ENCODE measurements at regions not wholly inside any gene's neighbourhood (a gene's known extent, or its start where the extent isn't known, plus 50 kb on each side); places are given as distances from the start of the nearest gene placed in this dataset.

- no peak for DNase-seq (ENCODE audit: low spot score)
Measured at GRCh38 chr5:116685069-116685468, 110.4 kb upstream of the SEMA6A start.

DNA sequence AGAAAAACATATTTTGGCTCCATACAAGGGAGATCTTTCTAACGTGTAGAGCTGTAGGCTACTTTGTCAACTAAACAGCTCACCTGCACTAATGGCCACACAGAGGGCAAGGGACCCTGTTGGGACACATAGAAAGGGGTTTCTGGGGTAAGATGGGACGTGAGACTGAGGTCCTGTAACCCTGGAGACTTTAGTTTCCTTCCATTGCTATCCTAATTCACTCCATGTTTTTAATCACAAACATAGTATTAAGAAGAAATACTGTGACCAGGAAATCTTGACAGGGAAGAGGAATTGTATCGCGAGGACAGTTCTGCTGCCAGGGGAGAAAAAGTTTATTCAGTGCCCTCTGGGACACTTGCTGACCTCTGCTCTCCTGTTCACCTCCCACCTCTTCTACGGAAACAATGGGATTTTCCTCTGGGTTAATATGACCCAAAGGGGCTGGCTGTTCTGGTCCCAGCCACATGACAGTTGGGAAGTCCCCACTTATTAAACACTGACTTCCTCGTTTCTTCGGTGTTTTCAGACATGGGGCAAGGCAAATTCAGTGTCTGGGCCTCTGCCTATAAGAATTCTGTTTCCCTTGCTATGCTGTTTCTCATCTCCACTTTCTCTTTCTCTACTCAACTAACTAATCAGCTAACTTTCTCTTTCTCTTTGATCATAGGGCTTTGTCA lies 106.9 kb upstream of the SEMA6A start:
- DNase-seq (ENCODE audit: low spot score), result no peak

- no peak for DNase-seq (ENCODE audit: low spot score)
Measured at GRCh38 chr5:116675626-116675910, 100.9 kb upstream of the SEMA6A start.

GRCh38 chr5:116674881-116675625 lies 100.4 kb upstream of the SEMA6A start:
- no peak for DNase-seq (ENCODE audit: low spot score)

GRCh38 chr5:116673453-116673852 lies 98.8 kb upstream of the SEMA6A start:
- DNase-seq (ENCODE audit: low spot score), result no peak

GRCh38 chr5:116672203-116672602 lies 97.6 kb upstream of the SEMA6A start:
- no peak for DNase-seq (ENCODE audit: low spot score)

GRCh38 chr5:116671211-116671736 lies 96.7 kb upstream of the SEMA6A start:
- no peak for DNase-seq (ENCODE audit: low spot score)

DNA sequence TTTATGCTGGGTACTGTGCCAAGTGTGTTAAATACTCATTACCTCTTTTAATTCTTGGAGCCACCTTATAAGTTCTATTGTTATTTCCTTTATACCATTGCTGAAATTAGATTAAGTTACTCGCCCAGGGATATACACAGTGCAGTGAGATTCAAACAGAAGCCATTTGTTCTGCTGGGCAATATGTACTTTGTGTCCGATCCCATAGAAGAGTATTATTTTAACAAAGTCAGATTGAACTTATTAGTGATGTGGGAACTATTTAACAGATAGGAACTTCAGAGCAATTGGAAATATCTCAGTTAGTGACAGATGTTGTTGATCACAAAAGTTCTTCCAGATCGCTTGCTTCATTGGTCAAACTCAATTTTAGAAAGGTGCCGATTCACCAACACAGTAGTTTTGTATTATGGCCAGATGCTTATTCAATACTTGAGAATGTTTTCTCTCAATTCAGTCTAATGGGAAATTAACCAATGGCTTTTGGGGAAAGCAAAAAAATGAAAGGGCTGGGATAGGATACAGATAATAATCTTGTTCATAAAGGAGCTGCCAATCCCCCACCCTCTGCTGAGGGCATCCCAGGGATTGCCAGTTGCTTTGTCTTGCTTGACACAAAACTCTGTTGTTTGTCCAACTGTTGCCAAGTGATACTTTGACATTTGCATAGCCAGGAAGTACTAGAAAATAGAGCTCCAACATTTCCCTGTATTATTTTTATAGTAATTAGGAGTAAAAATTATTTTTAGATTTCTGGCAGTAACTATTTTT lies 94.8 kb upstream of the SEMA6A start:
- no peak for DNase-seq (ENCODE audit: low spot score)

DNA sequence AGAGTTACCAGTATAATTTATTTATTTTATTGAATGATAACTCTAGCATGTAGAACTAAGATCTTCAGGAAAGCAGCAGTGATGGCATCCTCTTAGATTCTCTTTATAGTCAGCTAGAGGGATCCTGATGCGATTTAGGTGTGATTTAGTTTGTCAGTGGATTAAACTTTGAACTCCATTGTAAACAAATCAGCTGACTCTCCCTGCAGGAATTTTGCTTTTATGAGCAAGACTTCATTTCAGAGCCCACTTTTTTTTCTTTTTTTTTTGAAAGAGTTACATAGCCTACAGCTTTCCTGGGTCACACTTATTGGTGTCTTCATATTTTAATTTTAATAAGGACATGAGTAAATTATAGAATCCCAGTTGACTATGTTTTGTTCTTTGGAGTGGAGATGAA lies 93.8 kb upstream of the SEMA6A start:
- no peak for DNase-seq (ENCODE audit: low spot score)

GRCh38 chr5:116666901-116667300 lies 92.3 kb upstream of the SEMA6A start:
- DNase-seq (ENCODE audit: low spot score), result no peak

DNA sequence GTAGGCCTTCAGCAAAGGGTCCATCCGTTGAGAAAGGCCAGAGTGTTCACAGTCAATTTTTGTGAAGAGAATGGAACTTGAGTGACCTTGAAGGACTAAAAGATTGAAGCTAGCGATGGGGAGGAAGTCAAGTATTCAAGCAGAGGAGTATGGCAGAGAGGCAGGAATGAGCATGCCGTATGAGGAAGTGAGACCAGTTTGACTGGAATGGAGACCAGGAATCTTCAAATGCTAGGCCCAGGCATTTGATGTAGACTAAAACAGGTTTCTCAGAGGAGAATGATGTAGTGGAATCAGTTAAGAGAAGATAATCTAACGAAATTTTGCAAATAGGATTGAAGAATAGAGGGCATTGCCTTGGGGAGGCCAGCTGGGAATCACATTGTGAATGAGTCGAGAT lies 90.4 kb upstream of the SEMA6A start:
- no peak for DNase-seq (ENCODE audit: low spot score)

- no peak for DNase-seq (ENCODE audit: low spot score)
Measured at GRCh38 chr5:116663081-116663480, 88.5 kb upstream of the SEMA6A start.

DNA sequence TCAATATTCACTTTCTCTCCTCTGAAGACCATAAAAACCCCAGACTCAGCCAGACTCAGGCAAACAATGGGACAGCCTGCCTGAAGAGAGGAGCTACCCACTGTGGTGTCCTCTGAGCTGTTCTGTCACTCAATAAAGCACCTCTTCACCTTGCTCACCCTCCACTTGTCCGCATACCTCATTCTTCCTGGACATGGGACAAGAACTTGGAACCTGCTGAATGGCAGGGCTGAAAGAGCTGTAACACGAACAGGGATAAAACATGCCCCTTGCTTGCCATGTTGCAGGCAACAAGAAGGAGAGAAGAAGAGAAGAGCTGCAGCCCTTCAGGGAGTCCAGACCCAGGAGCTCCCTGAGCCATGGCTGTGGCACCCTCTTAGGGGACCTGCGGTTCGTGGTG lies 86.8 kb upstream of the SEMA6A start:
- no peak for DNase-seq (ENCODE audit: low spot score)

- no peak for DNase-seq (ENCODE audit: low spot score)
Measured at GRCh38 chr5:116660929-116661328, 86.3 kb upstream of the SEMA6A start.

DNA sequence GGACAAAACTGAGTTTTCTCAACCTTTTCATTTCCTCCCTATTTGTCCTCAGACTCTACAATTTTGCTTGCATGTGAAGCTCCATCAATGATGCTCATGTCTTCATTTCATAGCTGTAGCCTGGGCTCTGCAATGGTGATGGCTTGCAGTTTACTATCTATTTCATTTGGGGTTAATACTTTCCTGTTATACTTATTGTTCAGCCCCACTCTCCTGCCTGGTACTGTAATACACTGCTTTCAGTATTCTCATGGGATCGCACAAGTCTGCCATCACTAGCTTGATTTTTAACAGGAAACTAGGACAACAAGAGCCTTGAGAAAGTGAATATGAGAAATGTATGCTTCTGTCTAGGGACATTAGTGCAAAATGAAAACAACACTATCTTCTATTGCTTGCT lies 84.2 kb upstream of the SEMA6A start:
- DNase-seq (ENCODE audit: low spot score), result no peak

DNA sequence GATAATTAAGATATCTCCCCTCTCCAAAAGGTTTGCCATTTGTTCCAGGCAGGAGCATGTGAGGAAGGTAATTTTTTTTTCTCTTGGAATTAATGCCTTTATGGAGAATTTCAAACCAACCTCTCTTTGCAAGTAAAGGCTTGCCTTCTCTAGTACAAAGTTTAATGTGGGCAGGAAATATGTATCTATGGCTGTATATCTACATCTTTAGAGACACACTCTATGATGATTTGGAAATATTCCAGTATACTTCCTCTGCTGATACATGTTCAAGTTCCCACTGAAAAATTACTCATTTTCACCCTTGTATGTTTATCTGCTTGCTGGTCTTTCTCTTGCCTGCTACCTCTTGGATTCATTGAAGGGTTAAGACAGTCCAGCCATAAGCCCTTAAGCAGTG lies 83.5 kb upstream of the SEMA6A start:
- DNase-seq (ENCODE audit: low spot score), result no peak

- DNase-seq (ENCODE audit: low spot score), result no peak
Measured at GRCh38 chr5:116655431-116655830, 80.8 kb upstream of the SEMA6A start.

DNA sequence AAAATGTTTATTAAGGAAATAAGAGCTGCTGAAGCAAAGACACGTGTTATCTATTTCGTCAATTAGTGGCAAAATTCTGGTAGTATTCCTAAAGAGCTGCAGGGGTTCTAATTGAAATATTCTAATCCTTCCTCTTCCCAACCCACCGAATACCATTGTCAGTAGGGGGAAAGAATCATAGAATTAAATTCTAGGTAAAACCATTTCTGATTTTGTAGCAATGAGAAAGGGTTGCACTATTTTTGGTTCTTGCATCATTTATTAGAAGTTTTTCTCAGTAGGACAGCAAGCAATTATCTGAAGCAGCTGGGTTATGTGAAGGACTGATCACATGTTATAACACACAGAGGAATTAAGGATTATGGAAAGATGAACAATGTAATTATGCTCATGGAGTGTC lies 80.3 kb upstream of the SEMA6A start:
- no peak for DNase-seq (ENCODE audit: low spot score)

GRCh38 chr5:116652903-116653302 lies 78.3 kb upstream of the SEMA6A start:
- no peak for DNase-seq (ENCODE audit: low spot score)

DNA sequence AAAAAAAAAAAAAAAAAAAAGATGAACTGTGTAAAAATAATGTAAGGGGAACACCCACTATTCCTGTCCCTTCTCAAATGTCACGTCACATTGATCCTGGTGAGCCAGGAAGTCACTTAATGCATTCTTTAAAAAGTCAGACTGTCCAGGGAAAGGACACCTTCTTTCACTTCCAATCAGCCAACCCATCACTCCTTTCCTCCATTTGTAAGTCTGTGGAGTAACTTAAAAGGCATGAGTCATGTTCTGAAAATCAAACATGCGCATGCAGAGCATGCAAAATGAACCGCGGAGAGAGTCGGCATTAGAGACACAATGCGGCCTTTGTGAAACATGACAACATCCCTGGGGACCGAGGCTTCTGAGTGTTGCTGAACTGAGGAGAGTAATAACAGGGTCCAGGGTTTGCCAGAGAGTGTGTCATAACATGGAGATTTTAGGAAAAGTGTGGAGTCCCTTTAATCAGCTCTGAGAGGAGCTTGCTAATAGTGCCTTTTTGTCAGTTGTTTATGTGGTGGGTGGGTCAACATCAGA lies 77.6 kb upstream of the SEMA6A start:
- DNase-seq (ENCODE audit: low spot score), result peak; percentile 2

DNA sequence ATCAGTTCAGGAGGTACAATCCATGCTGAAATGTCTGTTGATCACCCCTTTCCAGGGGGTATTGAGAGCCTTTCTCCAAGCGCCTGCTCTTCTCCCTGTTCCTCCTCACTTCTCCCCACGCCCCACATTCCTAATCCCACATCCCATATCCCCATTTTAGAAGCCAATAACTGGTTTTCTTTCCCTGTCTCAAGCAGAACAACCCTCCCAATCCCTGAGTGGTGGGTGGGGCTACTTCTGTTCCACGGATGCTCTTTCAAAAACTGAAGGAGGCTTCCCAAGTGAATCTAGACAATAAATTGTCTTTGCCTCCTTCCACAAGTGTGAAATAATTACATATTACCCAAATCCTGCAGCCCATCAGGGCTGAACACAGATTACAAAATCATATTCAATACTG lies 77.0 kb upstream of the SEMA6A start:
- no peak for DNase-seq (ENCODE audit: low spot score)

DNA sequence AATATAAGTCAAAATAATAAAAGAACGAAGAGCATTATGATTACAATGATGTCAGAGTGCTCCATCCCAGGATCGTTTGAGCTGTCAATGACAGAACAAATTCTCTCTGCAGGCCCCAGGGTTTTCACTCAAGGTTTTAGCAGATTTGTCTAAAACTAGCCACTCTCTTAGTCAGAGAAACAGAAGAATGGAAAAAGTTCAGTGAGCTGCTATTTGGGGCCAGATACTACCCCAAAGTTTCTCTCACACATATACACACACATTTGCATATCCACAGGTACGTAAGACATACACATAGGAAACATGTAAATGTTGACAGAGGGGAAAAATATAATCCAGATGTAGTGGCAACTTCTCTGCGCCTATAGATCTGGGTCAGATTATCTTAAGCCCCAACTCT lies 76.3 kb upstream of the SEMA6A start:
- no peak for DNase-seq (ENCODE audit: low spot score)

GRCh38 chr5:116650544-116650943 lies 75.9 kb upstream of the SEMA6A start:
- no peak for DNase-seq (ENCODE audit: low spot score)

Measured in AG08395 (cell line).